SJSA1 (cell line): ENCODE measurements at regions not wholly inside any gene's neighbourhood (a gene's known extent, or its start where the extent isn't known, plus 50 kb on each side); places are given as distances from the start of the nearest gene placed in this dataset.

ENCODE experiments used
- DNase-seq, 2 experiments: peaks; one replicate each; pipeline ENCODE4 v3.0.0-alpha.2; 2015 to 2020; ENCODE audit warnings: low spot score in 2 of 2, low read depth in 1 of 2
- H3K27ac ChIP-seq: fragments of 250-450 bp; sonication (Bioruptor Pico); 2 replicates; pipeline ENCODE4 v1.5.1; 2020; ENCODE audit warnings: mild to moderate bottlenecking, moderate library complexity
- H3K27me3 ChIP-seq: fragments of 250-450 bp; sonication (Bioruptor Pico); replicated peaks from 2 replicates; pipeline ENCODE4 v1.5.1; 2020; ENCODE audit warnings: mild to moderate bottlenecking, moderate library complexity
- H3K36me3 ChIP-seq: fragments of 250-450 bp; sonication (Bioruptor Pico); 2 replicates; pipeline ENCODE4 v1.5.1; 2020; ENCODE audit warnings: mild to moderate bottlenecking
- H3K4me1 ChIP-seq: fragments of 250-450 bp; sonication (Bioruptor Pico); replicated peaks from 2 replicates; pipeline ENCODE4 v1.6.1; 2021; ENCODE audit warnings: mild to moderate bottlenecking
- H3K4me3 ChIP-seq: fragments of 250-450 bp; sonication (Bioruptor Pico); 2 replicates; pipeline ENCODE4 v1.5.1; 2020; ENCODE audit warnings: mild to moderate bottlenecking
- H3K9me3 ChIP-seq: fragments of 250-450 bp; sonication (Bioruptor Pico); replicated peaks from 2 replicates; pipeline ENCODE4 v1.5.1; 2020; ENCODE audit warnings: mild to moderate bottlenecking

- Histone ChIP-seq H3K36me3 (no peaks in the 10 kb centered on the region), H3K4me3 (no peak overlapping the region), H3K4me1 (no peaks in the 10 kb centered on the region), H3K27me3 (no peaks in the 10 kb centered on the region), H3K9me3 (no peaks in the 10 kb centered on the region), H3K27ac (no peak overlapping the region)
- DNase-seq = no peak
Observed at GRCh38 chr11:127105593-127106541, 105.3 kb upstream of the KIRREL3 start.

- Histone ChIP-seq H3K27me3 (no peaks in the 10 kb centered on the region), H3K4me1 (no peaks in the 10 kb centered on the region), H3K36me3 (no peaks in the 10 kb centered on the region), H3K9me3 (no peaks in the 10 kb centered on the region), H3K27ac (no peak overlapping the region), H3K4me3 (no peak overlapping the region)
- DNase-seq = no peak
Observed at GRCh38 chr11:127103586-127104388, 103.2 kb upstream of the KIRREL3 start.

GRCh38 chr11:127098684-127099083 is 98.1 kb upstream of the KIRREL3 start:
- H3K36me3 ChIP-seq = no peaks in the 10 kb centered on the region
- H3K27me3 ChIP-seq = no peaks in the 10 kb centered on the region
- no peaks in the 10 kb centered on the region for H3K4me1 ChIP-seq
- no peaks in the 10 kb centered on the region for H3K9me3 ChIP-seq
- H3K27ac ChIP-seq = no peak overlapping the region
- DNase-seq = no peak
- H3K4me3 ChIP-seq = no peak overlapping the region

- no peak overlapping the region for H3K4me3 ChIP-seq
- DNase-seq = no peak
- H3K36me3 ChIP-seq = no peaks in the 10 kb centered on the region
- no peak overlapping the region for H3K27ac ChIP-seq
- H3K4me1 ChIP-seq = no peaks in the 10 kb centered on the region
- no peaks in the 10 kb centered on the region for H3K27me3 ChIP-seq
- H3K9me3 ChIP-seq = no peaks in the 10 kb centered on the region
Observed at GRCh38 chr11:127080735-127081134, 80.2 kb upstream of the KIRREL3 start.

GRCh38 chr11:127075758-127076157 is 75.2 kb upstream of the KIRREL3 start:
- H3K9me3 ChIP-seq = no peaks in the 10 kb centered on the region
- H3K36me3 ChIP-seq = no peaks in the 10 kb centered on the region
- H3K27me3 ChIP-seq = no peaks in the 10 kb centered on the region
- H3K27ac ChIP-seq = no peak overlapping the region
- DNase-seq = no peak
- H3K4me3 ChIP-seq = no peak overlapping the region
- peaks cover 6% of the 10 kb centered on the region; the same call in 1 of the 2 replicates for H3K4me1 ChIP-seq

- Histone ChIP-seq H3K4me3 (no peak overlapping the region), H3K36me3 (no peaks in the 10 kb centered on the region), H3K27me3 (no peaks in the 10 kb centered on the region), H3K27ac (no peak overlapping the region), H3K9me3 (no peaks in the 10 kb centered on the region), H3K4me1 (peaks cover 6% of the 10 kb centered on the region; the same call in 1 of the 2 replicates)
- DNase-seq = peak; percentile 44 to 73
Observed at GRCh38 chr11:127074151-127074761, 73.7 kb upstream of the KIRREL3 start.

- no peaks in the 10 kb centered on the region for H3K27me3 ChIP-seq
- H3K27ac ChIP-seq = no peak overlapping the region
- H3K9me3 ChIP-seq = no peaks in the 10 kb centered on the region
- peaks cover 6% of the 10 kb centered on the region; the same call in 1 of the 2 replicates for H3K4me1 ChIP-seq
- no peaks in the 10 kb centered on the region for H3K36me3 ChIP-seq
- no peak for DNase-seq
- no peak overlapping the region for H3K4me3 ChIP-seq
Observed at GRCh38 chr11:127073621-127074020, 73.1 kb upstream of the KIRREL3 start.

- H3K4me3 ChIP-seq = no peak overlapping the region
- H3K27ac ChIP-seq = no peak overlapping the region
- peaks cover 6% of the 10 kb centered on the region; the same call in 1 of the 2 replicates for H3K4me1 ChIP-seq
- H3K27me3 ChIP-seq = no peaks in the 10 kb centered on the region
- H3K36me3 ChIP-seq = no peaks in the 10 kb centered on the region
- H3K9me3 ChIP-seq = no peaks in the 10 kb centered on the region
- DNase-seq = no peak
Observed at GRCh38 chr11:127071606-127072005, 71.0 kb upstream of the KIRREL3 start.

GRCh38 chr11:127070808-127071207 is 70.2 kb upstream of the KIRREL3 start:
- H3K27ac ChIP-seq = no peak overlapping the region
- H3K4me3 ChIP-seq = no peak overlapping the region

GRCh38 chr11:127066401-127067090 is 66.0 kb upstream of the KIRREL3 start:
- H3K4me3 ChIP-seq = no peak overlapping the region
- no peaks in the 10 kb centered on the region for H3K36me3 ChIP-seq
- H3K27ac ChIP-seq = no peak overlapping the region
- no peak for DNase-seq
- no peaks in the 10 kb centered on the region for H3K9me3 ChIP-seq
- H3K4me1 ChIP-seq = no peaks in the 10 kb centered on the region
- H3K27me3 ChIP-seq = no peaks in the 10 kb centered on the region

More at GRCh38 chr11:127070808-127071207, 70.2 kb upstream of the KIRREL3 start:
- H3K4me1 ChIP-seq = peaks cover 6% of the 10 kb centered on the region; the same call in 1 of the 2 replicates
- H3K27me3 ChIP-seq = no peaks in the 10 kb centered on the region
- no peaks in the 10 kb centered on the region for H3K36me3 ChIP-seq
- H3K9me3 ChIP-seq = no peaks in the 10 kb centered on the region
- DNase-seq = no peak

GRCh38 chr11:127063241-127063640 is 62.7 kb upstream of the KIRREL3 start:
- no peaks in the 10 kb centered on the region for H3K9me3 ChIP-seq
- H3K27me3 ChIP-seq = no peaks in the 10 kb centered on the region
- no peak overlapping the region for H3K27ac ChIP-seq
- DNase-seq = no peak
- H3K4me3 ChIP-seq = no peak overlapping the region
- no peaks in the 10 kb centered on the region for H3K36me3 ChIP-seq
- peaks cover 17% of the 10 kb centered on the region for H3K4me1 ChIP-seq

GRCh38 chr11:127061947-127062346 is 61.4 kb upstream of the KIRREL3 start:
- H3K9me3 ChIP-seq = no peaks in the 10 kb centered on the region
- H3K27ac ChIP-seq = no peak overlapping the region
- H3K36me3 ChIP-seq = no peaks in the 10 kb centered on the region
- no peaks in the 10 kb centered on the region for H3K27me3 ChIP-seq
- peaks cover 17% of the 10 kb centered on the region for H3K4me1 ChIP-seq
- H3K4me3 ChIP-seq = no peak overlapping the region
- no peak for DNase-seq

- no peaks in the 10 kb centered on the region for H3K36me3 ChIP-seq
- H3K9me3 ChIP-seq = no peaks in the 10 kb centered on the region
- peaks cover 17% of the 10 kb centered on the region for H3K4me1 ChIP-seq
- H3K27me3 ChIP-seq = no peaks in the 10 kb centered on the region
- H3K27ac ChIP-seq = peak overlapping the region; percentile 76
- no peak overlapping the region for H3K4me3 ChIP-seq
- peak; percentile 80 to 83 for DNase-seq
Observed at GRCh38 chr11:127059750-127060149, 59.2 kb upstream of the KIRREL3 start.
